T-helper 9 cell (primary cell): ENCODE measurements at regions not wholly inside any gene's neighbourhood (a gene's known extent, or its start where the extent isn't known, plus 50 kb on each side); places are given as distances from the start of the nearest gene placed in this dataset.

Experiments
- DNase-seq: peaks from one replicate; pipeline ENCODE4 v3.0.0-alpha.2; 2020

GRCh38 chr12:89183985-89184435 is 168.3 kb downstream of the DUSP6 start:
- no peak for DNase-seq

DNA sequence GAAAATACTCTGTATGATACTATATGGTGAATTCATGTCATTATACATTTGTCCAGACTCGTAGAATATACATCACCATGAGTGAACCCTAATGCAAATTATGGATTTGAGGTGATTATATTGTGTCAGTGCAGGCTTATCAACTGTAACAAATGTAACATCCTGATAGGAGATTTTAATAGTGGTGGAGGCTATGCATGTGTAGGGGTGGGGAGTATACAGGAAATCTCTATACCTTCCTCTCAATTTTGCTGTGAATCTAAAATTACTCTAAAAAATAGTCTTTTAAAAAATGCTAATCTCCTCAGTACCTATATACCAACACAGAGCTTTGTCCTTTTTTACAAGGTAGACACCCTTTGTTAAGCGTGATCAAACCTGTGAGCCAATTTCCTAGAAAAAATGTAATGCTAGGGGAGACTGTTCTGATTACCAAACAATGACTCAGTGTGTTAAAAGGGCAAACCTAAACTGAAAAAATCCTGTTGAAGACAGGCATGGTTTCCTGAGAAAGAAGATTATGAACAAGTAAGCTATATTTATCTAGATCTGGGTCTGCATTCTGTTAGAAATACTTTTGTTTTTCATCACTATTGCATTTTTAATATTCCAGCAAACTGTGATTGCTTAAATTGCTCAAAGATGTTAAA is 170.9 kb downstream of the DUSP6 start:
- no peak for DNase-seq

DNA sequence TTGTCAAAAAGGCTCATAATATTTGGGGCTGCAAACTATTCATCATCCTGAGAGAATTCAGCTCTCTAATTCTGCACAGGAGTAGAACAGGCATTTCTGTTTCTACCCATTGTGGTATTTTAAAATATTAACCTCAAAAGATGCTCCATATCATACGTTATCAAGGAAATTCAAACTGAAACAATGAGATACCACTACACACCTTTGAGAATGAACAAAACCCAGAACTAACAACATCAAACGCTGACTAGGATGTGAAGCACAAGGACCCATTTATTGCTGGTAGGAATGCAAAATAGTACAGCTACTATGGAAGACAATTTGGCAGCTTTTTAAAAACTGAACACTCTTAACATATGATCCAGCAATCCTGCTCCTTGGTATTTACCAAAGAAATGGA is 171.8 kb downstream of the DUSP6 start:
- DNase-seq, result no peak

GRCh38 chr12:89179983-89180382 is 172.3 kb downstream of the DUSP6 start:
- no peak for DNase-seq

- DNase-seq, result no peak
Observed at GRCh38 chr12:89179245-89179644, 173.1 kb downstream of the DUSP6 start.

- DNase-seq, result no peak
Observed at GRCh38 chr12:89177802-89178395, 174.4 kb downstream of the DUSP6 start.

- no peak for DNase-seq
Observed at GRCh38 chr12:89176676-89177075, 175.6 kb downstream of the DUSP6 start.

DNA sequence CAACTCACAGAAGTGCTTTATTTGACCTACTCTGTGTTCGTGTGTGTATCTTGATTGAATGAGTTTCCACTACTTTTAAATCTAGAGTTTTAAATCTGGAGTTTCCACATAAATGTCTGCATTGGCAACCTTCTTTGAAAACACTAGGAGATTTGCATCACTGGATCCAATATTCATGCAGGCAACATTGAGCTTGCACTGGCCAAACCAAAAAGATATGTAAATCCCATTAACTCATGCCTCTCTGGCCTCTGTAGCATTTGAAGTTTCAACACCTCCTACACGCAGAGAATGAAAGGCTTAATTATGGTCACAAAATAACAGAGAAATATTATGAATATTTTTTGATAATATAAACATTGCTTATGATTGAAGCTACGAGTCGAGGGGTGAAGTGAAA is 178.6 kb downstream of the DUSP6 start:
- DNase-seq, result no peak

GRCh38 chr12:89173096-89173495 is 179.2 kb downstream of the DUSP6 start:
- no peak for DNase-seq

GRCh38 chr12:89172224-89172623 is 180.1 kb downstream of the DUSP6 start:
- no peak for DNase-seq

DNA sequence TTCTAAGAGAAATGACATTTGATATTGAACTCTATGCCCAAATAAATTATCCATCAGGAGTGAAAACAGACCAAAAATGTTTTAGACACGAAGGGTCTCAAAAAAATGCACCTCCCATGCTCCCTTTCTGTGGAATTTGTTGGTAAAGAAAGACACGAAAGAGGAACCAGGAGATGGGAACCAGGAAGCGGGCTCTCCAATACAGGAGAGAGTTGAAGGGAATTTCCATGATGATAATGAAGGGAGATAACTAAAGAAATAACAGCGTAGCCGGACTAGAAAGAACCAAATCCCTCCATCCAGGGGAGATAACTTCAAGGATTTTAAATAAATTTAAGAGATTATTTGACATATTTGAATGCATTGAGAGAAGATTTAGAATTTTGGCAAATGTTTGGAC is 183.0 kb downstream of the DUSP6 start:
- DNase-seq, result no peak

DNA sequence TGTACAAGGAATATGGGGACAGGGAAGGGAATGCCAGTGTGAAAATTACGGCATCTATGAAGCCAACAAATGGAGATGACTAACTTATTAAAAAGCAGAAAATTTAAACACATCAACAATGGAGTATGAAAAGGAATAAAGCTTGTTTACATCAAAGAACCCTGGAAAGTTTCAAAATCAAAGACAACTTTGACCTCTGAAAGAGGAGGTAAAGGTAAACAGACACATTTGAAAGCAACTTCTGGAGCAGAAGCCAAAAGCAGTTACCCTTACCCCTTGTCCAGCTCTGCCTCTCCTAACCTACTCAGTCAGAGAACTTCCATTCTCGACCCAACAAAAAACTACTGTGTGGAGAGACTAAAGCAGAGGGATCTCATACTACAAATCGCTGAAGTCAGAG is 184.3 kb downstream of the DUSP6 start:
- no peak for DNase-seq

DNA sequence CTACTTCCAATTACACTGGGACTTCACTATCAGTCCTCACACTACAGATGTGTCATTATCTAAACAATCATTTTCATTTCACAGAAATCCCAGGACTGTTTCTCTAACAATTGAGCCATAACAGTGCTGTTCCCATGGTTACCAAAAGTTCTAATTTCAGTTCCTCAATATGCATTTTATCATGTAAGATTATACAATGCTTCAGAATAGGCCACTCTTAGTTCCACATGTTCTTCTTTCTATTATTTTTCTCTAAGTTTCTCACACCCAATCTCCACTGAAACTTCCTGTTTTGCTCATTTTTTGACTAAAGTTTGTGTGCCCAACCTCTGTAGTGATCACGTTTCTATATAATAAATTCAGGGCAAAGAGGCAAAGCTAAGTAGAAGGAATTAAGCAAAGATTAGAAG is 185.8 kb downstream of the DUSP6 start:
- DNase-seq, result no peak

GRCh38 chr12:89166121-89166520 is 186.2 kb downstream of the DUSP6 start:
- no peak for DNase-seq

GRCh38 chr12:89165703-89166102 is 186.6 kb downstream of the DUSP6 start:
- no peak for DNase-seq

DNA sequence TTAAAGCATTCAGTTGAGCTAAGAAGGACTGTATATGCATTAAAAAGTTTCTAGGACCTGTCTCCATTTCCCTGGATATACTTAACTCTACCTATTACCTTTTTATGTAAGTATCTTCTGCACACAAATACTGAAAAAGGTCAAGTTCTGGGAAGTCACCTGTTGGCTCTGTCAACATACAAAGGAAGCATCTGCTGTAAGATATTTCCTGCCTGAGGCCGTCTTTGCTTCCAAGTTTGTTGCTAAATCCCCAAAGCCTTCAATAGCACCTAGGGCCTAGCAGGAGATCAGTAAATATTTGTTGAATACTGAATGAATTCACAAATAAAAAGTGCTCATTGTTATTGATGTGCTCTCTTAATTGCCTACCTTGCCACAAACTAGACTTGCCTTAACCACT is 188.4 kb downstream of the DUSP6 start:
- DNase-seq, result no peak

DNA sequence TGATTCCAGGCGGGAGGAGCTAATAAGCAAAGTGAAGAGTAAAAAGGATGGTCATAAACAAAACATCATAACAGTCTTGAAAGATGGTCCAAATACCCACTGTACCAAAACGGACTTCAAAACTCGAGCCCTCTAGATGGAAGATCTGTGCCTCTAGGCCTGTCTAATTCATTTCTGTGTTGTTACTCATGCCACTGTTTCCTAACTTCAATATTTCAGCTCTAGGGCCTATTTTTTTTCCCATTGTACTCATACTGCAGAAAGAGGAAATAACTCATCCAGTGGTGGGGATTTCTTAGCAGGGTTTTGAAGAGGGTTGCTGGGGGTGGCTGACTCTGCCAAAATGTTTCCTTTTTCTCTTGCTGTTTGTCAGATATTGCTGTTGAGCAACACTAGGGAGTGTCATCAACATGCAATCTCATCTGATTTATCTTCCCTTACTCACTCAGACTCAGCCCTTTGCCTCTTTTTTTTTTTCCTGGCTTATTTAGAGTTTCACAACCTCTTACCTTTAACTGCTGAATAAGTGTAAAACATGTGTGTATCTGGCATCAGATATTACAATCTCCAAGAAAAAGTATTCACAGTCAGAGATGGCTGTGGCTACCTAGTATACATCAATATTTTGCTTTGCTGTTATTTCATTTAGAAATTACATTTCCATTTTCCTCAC is 189.6 kb downstream of the DUSP6 start:
- DNase-seq, result no peak

DNA sequence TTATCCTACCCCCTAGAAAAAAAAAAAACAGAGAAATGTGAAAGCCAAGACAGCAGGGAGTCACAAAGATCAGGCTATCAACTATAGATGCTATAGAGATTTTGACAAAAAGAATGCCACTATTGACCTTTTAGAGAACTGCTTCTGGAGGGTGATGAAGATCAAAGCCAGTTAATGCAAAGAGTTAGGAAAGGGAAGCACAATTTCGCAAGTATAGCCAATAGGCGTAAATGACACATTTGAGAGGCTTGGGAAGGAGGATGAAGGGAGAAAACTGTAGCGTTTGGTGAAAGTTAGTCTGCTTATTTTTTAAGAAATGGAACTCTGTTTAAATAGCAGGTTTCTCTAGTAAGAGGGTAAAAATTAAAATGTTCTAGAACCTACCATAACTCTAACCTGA is 190.7 kb downstream of the DUSP6 start:
- no peak for DNase-seq

GRCh38 chr12:89160716-89161123 is 191.6 kb downstream of the DUSP6 start:
- no peak for DNase-seq

DNA sequence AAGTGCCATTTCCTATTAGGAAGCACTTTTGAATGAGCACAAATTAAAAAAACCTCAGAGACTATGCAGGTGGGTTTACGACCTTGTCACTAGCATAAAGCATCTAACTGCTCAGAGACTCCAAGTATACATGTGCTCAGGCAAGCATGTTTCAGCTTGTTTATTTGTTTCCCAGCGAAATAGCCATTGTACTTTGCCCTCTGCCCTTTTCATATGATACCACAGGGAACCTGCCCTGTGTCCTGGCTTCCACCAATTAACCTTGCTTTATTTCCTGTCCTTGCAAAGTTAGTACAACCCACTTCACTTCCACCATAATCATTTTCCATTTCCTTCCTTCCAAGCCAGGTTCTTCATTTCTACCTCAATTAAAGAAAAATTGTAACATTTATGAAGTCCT is 194.9 kb downstream of the DUSP6 start:
- no peak for DNase-seq

GRCh38 chr12:89156862-89157262 is 195.4 kb downstream of the DUSP6 start:
- no peak for DNase-seq

DNA sequence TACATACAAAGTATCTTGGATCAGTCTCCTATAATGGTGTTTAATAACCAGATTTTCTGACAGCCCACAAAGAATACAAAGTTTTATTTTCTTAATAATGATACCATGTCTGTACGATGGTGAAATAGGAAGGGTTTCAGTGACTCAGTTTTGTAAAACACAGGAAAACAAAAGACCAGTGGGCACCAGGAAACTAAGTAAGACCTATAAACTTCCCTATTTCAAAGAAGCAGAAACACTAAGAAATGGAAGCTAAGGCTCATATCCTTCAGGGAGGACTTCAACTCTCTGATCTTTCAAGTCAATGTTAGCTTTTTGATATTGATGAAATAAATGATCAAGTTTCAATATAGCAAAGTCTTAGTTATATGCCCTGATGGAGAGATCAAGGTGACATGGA is 196.0 kb downstream of the DUSP6 start:
- DNase-seq, result no peak

DNA sequence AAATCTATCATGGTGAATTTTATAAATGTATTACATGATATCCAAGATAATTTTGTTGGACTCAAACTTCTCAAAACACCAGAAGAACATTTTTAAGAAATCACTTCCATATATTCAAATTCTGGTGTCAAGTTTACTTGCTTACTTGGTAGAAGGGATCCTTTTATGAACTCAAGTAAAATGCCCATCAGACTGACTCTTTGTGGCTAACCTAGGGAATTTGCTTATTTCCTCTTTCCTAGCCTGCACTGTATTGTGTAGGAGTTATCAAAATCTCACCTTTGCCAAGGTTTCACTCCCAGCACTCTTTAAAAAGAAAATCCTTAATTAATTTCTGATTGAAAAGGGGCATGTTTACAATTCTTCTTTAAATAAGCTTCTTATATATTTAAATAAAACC is 196.5 kb downstream of the DUSP6 start:
- no peak for DNase-seq

DNA sequence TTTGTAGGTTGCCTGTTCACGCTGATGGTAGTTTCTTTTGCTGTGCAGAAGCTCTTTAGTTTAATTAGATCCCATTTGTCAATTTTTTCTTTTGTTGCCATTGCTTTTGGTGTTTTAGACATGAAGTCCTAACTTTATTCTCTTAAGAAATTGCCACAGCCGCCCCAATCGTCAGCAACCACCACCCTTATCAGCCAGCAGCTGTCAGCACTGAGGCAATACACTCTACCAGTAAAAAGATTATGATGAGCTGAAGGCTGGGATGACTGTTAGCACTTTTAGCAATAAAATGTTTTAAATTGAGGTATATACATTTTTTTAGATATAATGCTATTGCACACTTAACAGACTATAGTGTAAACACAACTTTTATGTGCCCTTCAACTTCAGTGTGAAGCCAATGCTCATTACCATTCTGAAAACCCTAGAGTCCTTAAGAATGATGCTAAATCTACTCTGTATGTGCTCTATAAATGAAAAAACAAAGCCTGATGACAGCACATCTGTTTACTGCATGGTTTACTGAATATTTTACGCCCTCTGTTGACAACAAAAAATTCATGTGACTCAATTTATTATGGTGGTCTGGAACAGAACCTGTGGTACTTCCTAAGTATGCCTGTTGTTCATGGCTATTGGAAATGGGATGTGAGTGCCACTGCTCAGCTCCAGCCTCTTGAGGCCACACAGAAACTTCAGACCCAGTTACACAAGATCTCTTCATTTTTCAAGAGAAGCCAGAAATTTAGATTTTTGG is 197.4 kb downstream of the DUSP6 start:
- DNase-seq, result no peak
